ENCODE measurements at regions not wholly inside any gene's neighbourhood (a gene's known extent, or its start where the extent isn't known, plus 50 kb on each side); places are given as distances from the start of the nearest gene placed in this dataset.

DNA sequence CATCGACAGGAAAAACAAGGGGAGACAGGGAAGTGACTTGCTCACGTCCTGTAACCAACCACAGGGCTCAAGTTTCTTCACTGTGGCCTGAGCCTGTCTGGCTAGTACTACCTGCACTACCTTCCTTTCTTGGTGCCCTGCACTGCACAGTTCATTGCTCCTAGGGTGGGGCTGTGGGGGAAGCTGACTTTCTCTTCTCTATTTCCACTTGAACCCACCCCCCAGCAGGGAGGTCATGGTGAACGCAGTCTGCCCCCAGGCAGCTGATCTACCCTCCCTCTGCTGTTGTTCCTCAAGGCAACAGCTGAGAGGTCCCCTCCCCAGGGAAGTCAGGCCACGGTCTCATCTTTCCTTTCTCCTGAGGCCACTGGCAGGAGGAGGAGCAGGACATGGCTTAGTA, 532.1 kb downstream of the SOX11 start:
- H3K27ac ChIP-seq = no peak overlapping the region
- TF ChIP-seq, protein P1, sequence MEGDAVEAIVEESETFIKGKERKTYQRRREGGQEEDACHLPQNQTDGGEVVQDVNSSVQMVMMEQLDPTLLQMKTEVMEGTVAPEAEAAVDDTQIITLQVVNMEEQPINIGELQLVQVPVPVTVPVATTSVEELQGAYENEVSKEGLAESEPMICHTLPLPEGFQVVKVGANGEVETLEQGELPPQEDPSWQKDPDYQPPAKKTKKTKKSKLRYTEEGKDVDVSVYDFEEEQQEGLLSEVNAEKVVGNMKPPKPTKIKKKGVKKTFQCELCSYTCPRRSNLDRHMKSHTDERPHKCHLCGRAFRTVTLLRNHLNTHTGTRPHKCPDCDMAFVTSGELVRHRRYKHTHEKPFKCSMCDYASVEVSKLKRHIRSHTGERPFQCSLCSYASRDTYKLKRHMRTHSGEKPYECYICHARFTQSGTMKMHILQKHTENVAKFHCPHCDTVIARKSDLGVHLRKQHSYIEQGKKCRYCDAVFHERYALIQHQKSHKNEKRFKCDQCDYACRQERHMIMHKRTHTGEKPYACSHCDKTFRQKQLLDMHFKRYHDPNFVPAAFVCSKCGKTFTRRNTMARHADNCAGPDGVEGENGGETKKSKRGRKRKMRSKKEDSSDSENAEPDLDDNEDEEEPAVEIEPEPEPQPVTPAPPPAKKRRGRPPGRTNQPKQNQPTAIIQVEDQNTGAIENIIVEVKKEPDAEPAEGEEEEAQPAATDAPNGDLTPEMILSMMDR (IDR thresholded peaks at IDR 0.05) = no peak

DNA sequence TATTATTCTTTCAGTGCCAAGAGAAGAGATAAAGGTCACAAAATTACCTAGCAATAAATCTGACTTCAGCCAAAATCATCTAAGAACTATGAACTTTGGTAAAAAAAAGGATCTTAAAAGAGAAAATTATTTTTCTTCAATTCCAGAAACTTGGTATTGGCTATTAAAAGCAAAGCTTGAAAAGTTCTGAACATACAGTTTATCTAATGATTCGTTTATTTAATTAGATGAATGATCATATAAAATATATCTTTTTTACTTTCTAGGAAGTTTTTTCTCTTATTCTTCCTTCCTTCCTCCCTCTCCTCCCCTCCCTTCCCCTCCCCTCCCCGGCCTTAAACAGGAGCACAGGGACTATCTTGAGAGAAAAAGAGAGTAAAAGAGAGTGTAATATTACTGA, 536.1 kb downstream of the SOX11 start:
- no peaks in the 10 kb centered on the region for H3K4me1 ChIP-seq
- H3K9me3 ChIP-seq = no peaks in the 10 kb centered on the region
- no peaks in the 10 kb centered on the region for H3K36me3 ChIP-seq
- no peak overlapping the region for H3K27ac ChIP-seq
- no peak for DNase-seq (ENCODE audit: low spot score)
- H3K27me3 ChIP-seq = no peaks in the 10 kb centered on the region
- TF ChIP-seq, protein P1 (IDR thresholded peaks at IDR 0.05) = no peak
- H3K4me3 ChIP-seq = no peak overlapping the region

More for the DNA sequence above, 532.1 kb downstream of the SOX11 start:
- no peak for DNase-seq (ENCODE audit: low spot score)
- Histone ChIP-seq H3K27me3 (no peaks in the 10 kb centered on the region), H3K4me3 (no peak overlapping the region), H3K9me3 (no peaks in the 10 kb centered on the region), H3K4me1 (no peaks in the 10 kb centered on the region), H3K36me3 (no peaks in the 10 kb centered on the region)

GRCh38 chr2:6231166-6231565, 539.0 kb downstream of the SOX11 start:
- TF ChIP-seq, protein P1 (IDR thresholded peaks at IDR 0.05) = no peak
- no peak overlapping the region for H3K27ac ChIP-seq
- DNase-seq (ENCODE audit: low spot score) = no peak
- H3K4me3 ChIP-seq = no peak overlapping the region
- no peaks in the 10 kb centered on the region for H3K9me3 ChIP-seq
- no peaks in the 10 kb centered on the region for H3K36me3 ChIP-seq
- H3K27me3 ChIP-seq = no peaks in the 10 kb centered on the region
- no peaks in the 10 kb centered on the region for H3K4me1 ChIP-seq

- Histone ChIP-seq H3K4me3 (no peak overlapping the region), H3K36me3 (no peaks in the 10 kb centered on the region), H3K27ac (no peak overlapping the region), H3K27me3 (no peaks in the 10 kb centered on the region), H3K4me1 (no peaks in the 10 kb centered on the region), H3K9me3 (no peaks in the 10 kb centered on the region)
- TF ChIP-seq, protein P1 (IDR thresholded peaks at IDR 0.05) = no peak
- DNase-seq (ENCODE audit: low spot score) = no peak
Measured at GRCh38 chr2:6233993-6234392, 541.8 kb downstream of the SOX11 start.

DNA sequence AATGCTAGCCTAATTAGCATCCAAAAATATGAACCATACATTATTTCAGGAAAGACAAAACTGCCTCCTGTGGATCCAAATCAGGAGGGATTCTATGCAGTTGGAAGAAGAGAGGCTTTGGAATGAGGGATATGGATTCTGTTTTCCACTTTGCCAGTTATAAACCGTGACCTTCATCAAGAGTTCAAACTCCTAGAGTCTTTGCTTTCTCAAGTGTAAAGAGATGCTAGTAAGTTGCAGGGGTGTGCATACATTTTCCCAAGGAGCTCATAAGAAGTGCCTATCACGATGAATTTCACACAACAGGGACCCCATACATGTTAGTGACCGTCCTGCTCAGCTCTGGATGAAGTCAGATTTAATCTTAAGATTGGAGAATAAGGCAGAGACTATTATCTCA, 542.5 kb downstream of the SOX11 start:
- no peak for DNase-seq (ENCODE audit: low spot score)
- Histone ChIP-seq H3K9me3 (no peaks in the 10 kb centered on the region), H3K36me3 (no peaks in the 10 kb centered on the region), H3K27me3 (no peaks in the 10 kb centered on the region), H3K4me1 (no peaks in the 10 kb centered on the region), H3K4me3 (no peak overlapping the region), H3K27ac (no peak overlapping the region)
- TF ChIP-seq, protein P1 (IDR thresholded peaks at IDR 0.05) = no peak

GRCh38 chr2:6236317-6236716, 544.1 kb downstream of the SOX11 start:
- no peak for DNase-seq (ENCODE audit: low spot score)
- H3K4me3 ChIP-seq = no peak overlapping the region
- TF ChIP-seq, protein P1 (IDR thresholded peaks at IDR 0.05) = no peak
- no peaks in the 10 kb centered on the region for H3K9me3 ChIP-seq
- no peaks in the 10 kb centered on the region for H3K36me3 ChIP-seq
- H3K27ac ChIP-seq = no peak overlapping the region
- no peaks in the 10 kb centered on the region for H3K4me1 ChIP-seq
- H3K27me3 ChIP-seq = no peaks in the 10 kb centered on the region

Measured in right atrium auricular region (tissue), 2 donors.